H1 (cell line): ENCODE measurements at regions not wholly inside any gene's neighbourhood (a gene's known extent, or its start where the extent isn't known, plus 50 kb on each side); places are given as distances from the start of the nearest gene placed in this dataset.

Source experiments
- CTCF ChIA-PET: fragments of 300-600 bp; sonication (Branson Sonifier 250); formaldehyde crosslinking; loops from one replicate; lab custom pipeline; 2021; ENCODE audit not compliant: partially characterized antibody; lab: Charles Lee
- POLR2A ChIA-PET: fragments of 300-600 bp; sonication (Branson Sonifier 250); formaldehyde crosslinking; loops from one replicate; lab custom pipeline; 2021; ENCODE audit warnings: inconsistent platforms; ENCODE audit not compliant: partially characterized antibody; lab: Charles Lee
- DNase-seq, 2 experiments: peaks; one replicate each; pipeline versions ENCODE4 v3.0.0 to v3.0.0-alpha.2; 2010 to 2022; ENCODE audit warnings: low spot score in 2 of 2, low read depth in 1 of 2, mixed read lengths in 1 of 2
- FAIRE-seq: peaks from 2 replicates; lab custom pipeline; 2011; peaks lifted over from hg19 to GRCh38; lab: Jason Lieb, UNC
- H2AFZ ChIP-seq: 2 replicates; pipeline ENCODE4 v1.8.1; 2012; ENCODE audit warnings: low read length, inconsistent platforms
- H2AK5ac ChIP-seq: 2 replicates; pipeline ENCODE4 v1.6.1; 2013; ENCODE audit warnings: low read depth, low read length
- H2BK120ac ChIP-seq: replicated peaks from 2 replicates; pipeline ENCODE3; 2013; ENCODE audit warnings: low read depth, low read length, inconsistent platforms
- H2BK12ac ChIP-seq: 2 replicates; pipeline ENCODE4 v1.6.1; 2013; ENCODE audit warnings: low read depth, low read length
- H2BK15ac ChIP-seq: 2 replicates; pipeline ENCODE4 v1.6.1; 2013; ENCODE audit warnings: low read length
- H2BK20ac ChIP-seq: 2 replicates; pipeline ENCODE4 v1.6.1; 2013; ENCODE audit warnings: low read length
- H2BK5ac ChIP-seq: 2 replicates; pipeline ENCODE4 v1.6.1; 2013; ENCODE audit warnings: low read depth, low read length
- H3K14ac ChIP-seq: 2 replicates; pipeline ENCODE4 v1.6.1; 2013; ENCODE audit warnings: inconsistent platforms; ENCODE audit not compliant: insufficient read length
- H3K18ac ChIP-seq: 2 replicates; pipeline ENCODE4 v1.6.1; 2013; ENCODE audit warnings: low read length; ENCODE audit errors: extremely low read depth
- H3K23ac ChIP-seq: 2 replicates; pipeline ENCODE4 v1.6.1; 2013; ENCODE audit warnings: inconsistent platforms; ENCODE audit not compliant: insufficient read length
- H3K23me2 ChIP-seq: 2 replicates; pipeline ENCODE4 v1.6.1; 2013; ENCODE audit warnings: low read depth, low read length
- H3K27ac ChIP-seq: 2 replicates; pipeline ENCODE4 v1.6.1; 2011; ENCODE audit warnings: low read depth, low read length, inconsistent platforms
- H3K27me3 ChIP-seq, 4 experiments: replicated peaks in 1 of 4; 1 replicate in 1 of 4; 2 replicates in 3 of 4; pipeline versions ENCODE4 v1.6.1 to v1.8.1; 2011 to 2013; ENCODE audit warnings: low read length in 3 of 4, mild to moderate bottlenecking in 3 of 4, inconsistent platforms in 2 of 4, mixed read lengths in 2 of 4, moderate library complexity in 1 of 4; ENCODE audit not compliant: control insufficient read depth in 3 of 4, insufficient read depth in 3 of 4; ENCODE audit errors: extremely low read depth in 1 of 4
- H3K36me3 ChIP-seq, 4 experiments: 2 replicates each; pipeline versions ENCODE4 v1.6.1 to v1.8.1; 2011 to 2013; ENCODE audit warnings: mild to moderate bottlenecking in 4 of 4, low read length in 3 of 4, moderate library complexity in 2 of 4, control low read depth in 1 of 4, inconsistent platforms in 1 of 4; ENCODE audit not compliant: insufficient read depth in 4 of 4, control insufficient read depth in 2 of 4
- H3K4ac ChIP-seq: replicated peaks from 2 replicates; pipeline ENCODE3; 2013; ENCODE audit warnings: low read length, low read depth, mixed read lengths, inconsistent platforms; ENCODE audit not compliant: insufficient read length
- H3K4me1 ChIP-seq, 4 experiments: replicated peaks in 1 of 4; 1 replicate in 1 of 4; 2 replicates in 3 of 4; pipeline versions ENCODE4 v1.6.1 to v1.8.1; 2011 to 2013; ENCODE audit warnings: low read length in 3 of 4, inconsistent platforms in 2 of 4, mixed read lengths in 1 of 4; ENCODE audit not compliant: insufficient read depth in 4 of 4, control insufficient read depth in 3 of 4
- H3K4me2 ChIP-seq, 2 experiments: 2 replicates each; pipeline versions ENCODE4 v1.6.1 to v1.8.1; 2011 to 2013; ENCODE audit warnings: low read depth in 2 of 2, low read length in 2 of 2, control low read depth in 1 of 2, inconsistent platforms in 1 of 2, mild to moderate bottlenecking in 1 of 2; ENCODE audit not compliant: insufficient read depth in 1 of 2
- H3K4me3 ChIP-seq, 4 experiments: fragments of 200-600, 300-600 bp in 1 of 4; sonication (generic), shearing (Covaris generic), sonication (Bioruptor Twin) in 1 of 4; 2 replicates each; pipeline versions ENCODE4 v1.5.1 to v1.8.1; 2011 to 2016; ENCODE audit warnings: low read length in 4 of 4, low read depth in 3 of 4, control low read depth in 2 of 4, inconsistent platforms in 2 of 4, mild to moderate bottlenecking in 2 of 4, mixed read lengths in 1 of 4, moderate library complexity in 1 of 4; ENCODE audit not compliant: insufficient read depth in 2 of 4; ENCODE audit errors: extremely low read depth in 1 of 4
- H3K56ac ChIP-seq: replicated peaks from 2 replicates; pipeline ENCODE3; 2013; ENCODE audit warnings: low read depth, mild to moderate bottlenecking, mixed read lengths, low read length, inconsistent platforms; ENCODE audit not compliant: insufficient read length
- H3K79me1 ChIP-seq: 2 replicates; pipeline ENCODE4 v1.6.1; 2013; ENCODE audit warnings: low read depth, low read length, control low read depth
- H3K79me2 ChIP-seq, 2 experiments: 2 replicates each; pipeline versions ENCODE4 v1.6.1 to v1.8.1; 2012 to 2013; ENCODE audit warnings: low read length in 2 of 2, mild to moderate bottlenecking in 2 of 2, inconsistent platforms in 1 of 2; ENCODE audit not compliant: insufficient read depth in 2 of 2, control insufficient read depth in 1 of 2
- H3K9ac ChIP-seq, 4 experiments: replicated peaks in 1 of 4; 1 replicate in 1 of 4; 2 replicates in 3 of 4; pipeline versions ENCODE4 v1.6.1 to v1.8.1; 2011 to 2013; ENCODE audit warnings: low read depth in 3 of 4, low read length in 3 of 4, control low read depth in 2 of 4, mild to moderate bottlenecking in 2 of 4, moderate library complexity in 2 of 4, inconsistent platforms in 1 of 4; ENCODE audit errors: extremely low read depth in 1 of 4
- H3K9me3 ChIP-seq, 2 experiments: 2 replicates each; pipeline versions ENCODE4 v1.6.1 to v1.8.1; 2012 to 2013; ENCODE audit warnings: mild to moderate bottlenecking in 2 of 2, moderate library complexity in 2 of 2, control low read depth in 1 of 2, inconsistent platforms in 1 of 2, low read depth in 1 of 2, low read length in 1 of 2, mixed read lengths in 1 of 2; ENCODE audit not compliant: insufficient read depth in 2 of 2
- H4K20me1 ChIP-seq, 2 experiments: replicated peaks in 1 of 2; 2 replicates each; pipeline versions ENCODE3 to v1.8.1; 2011 to 2013; ENCODE audit warnings: inconsistent platforms in 2 of 2, low read length in 2 of 2, mild to moderate bottlenecking in 1 of 2; ENCODE audit not compliant: insufficient read depth in 2 of 2, control insufficient read depth in 1 of 2
- H4K5ac ChIP-seq: 2 replicates; pipeline ENCODE4 v1.6.1; 2013; ENCODE audit warnings: low read length, low read depth, mixed read lengths, inconsistent platforms; ENCODE audit not compliant: insufficient read length
- H4K8ac ChIP-seq: 2 replicates; pipeline ENCODE4 v1.8.0; 2013; ENCODE audit warnings: mild to moderate bottlenecking, moderate library complexity, low read length, inconsistent platforms; ENCODE audit not compliant: insufficient read depth; ENCODE audit errors: extremely low read depth
- H4K91ac ChIP-seq: replicated peaks from 2 replicates; pipeline ENCODE3; 2013; ENCODE audit warnings: low read length, mixed read lengths, inconsistent platforms; ENCODE audit not compliant: insufficient read length
- EZH2 ChIP-seq: fragments of 200-600 bp; sonication (generic); IDR thresholded peaks from 2 replicates; pipeline ENCODE4 v1.7.1; 2012; ENCODE audit warnings: low read depth, mild to moderate bottlenecking, moderate library complexity, low read length, inconsistent platforms; ENCODE audit not compliant: severe bottlenecking
- KDM5A ChIP-seq: fragments of 200-600 bp; IDR thresholded peaks from 2 replicates; pipeline ENCODE4 v1.7.1; 2012; ENCODE audit warnings: mild to moderate bottlenecking, low read length, inconsistent platforms, mixed read lengths
- PHF8 ChIP-seq: fragments of 200-600 bp; sonication (generic); conservative IDR thresholded peaks from 2 replicates; pipeline ENCODE4 v1.7.1; 2012; ENCODE audit warnings: low read depth, mild to moderate bottlenecking, inconsistent platforms, low read length, moderate library complexity
- POLR2A ChIP-seq, 2 experiments: IDR thresholded peaks; 1 replicate in 1 of 2; 2 replicates in 1 of 2; pipeline ENCODE4 v1.6.1; 2011; ENCODE audit warnings: low read depth in 2 of 2, low read length in 2 of 2, mild to moderate bottlenecking in 2 of 2; ENCODE audit errors: control extremely low read depth in 1 of 2
- RBBP5 ChIP-seq: IDR thresholded peaks from 2 replicates; pipeline ENCODE4 v1.7.1; 2012; ENCODE audit warnings: low read depth, mild to moderate bottlenecking, inconsistent platforms, low read length, moderate library complexity, borderline replicate concordance
- TAF7 ChIP-seq: optimal IDR thresholded peaks from 2 replicates; pipeline ENCODE3; 2011; ENCODE audit warnings: low read depth, mild to moderate bottlenecking, inconsistent platforms, low read length, moderate library complexity, borderline replicate concordance
- YY1 ChIP-seq: IDR thresholded peaks from 2 replicates; pipeline ENCODE4 v1.6.1; 2011; ENCODE audit warnings: low read depth, mild to moderate bottlenecking, low read length

DNA sequence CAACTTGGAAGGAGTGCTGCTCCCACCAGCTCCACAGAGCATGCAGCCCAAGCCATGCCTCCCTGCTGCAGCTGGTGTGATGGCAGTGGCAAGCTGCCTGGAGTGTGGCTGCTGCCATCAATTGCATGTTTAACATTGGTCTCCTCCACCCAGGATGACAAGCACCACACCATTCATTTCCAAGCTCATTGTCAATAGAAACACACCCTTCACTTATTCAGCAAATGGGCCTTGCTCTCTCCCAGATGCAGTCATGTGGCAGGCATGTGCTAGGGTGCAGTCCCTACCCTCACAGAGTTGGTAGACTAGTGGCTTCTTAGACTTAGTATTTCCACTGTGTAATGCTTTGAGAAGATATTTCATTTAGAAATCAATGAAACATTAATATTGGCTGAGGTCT lies 70.8 kb upstream of the FGF14 start:
- Histone ChIP-seq H3K4me2 (no peak overlapping the region), H3K14ac (no peak overlapping the region), H2BK15ac (no peak overlapping the region), H4K20me1 (no peaks in the 10 kb centered on the region), H3K4me3 (no peak overlapping the region), H3K79me2 (no peaks in the 10 kb centered on the region), H2BK5ac (no peak overlapping the region), H3K79me1 (no peaks in the 10 kb centered on the region), H3K4ac (no peak overlapping the region), H2AK5ac (no peak overlapping the region), H3K23me2 (no peaks in the 10 kb centered on the region), H3K56ac (no peak overlapping the region), H4K91ac (no peak overlapping the region), H4K5ac (no peak overlapping the region), H2BK12ac (no peak overlapping the region), H4K8ac (peak overlapping the region; percentile 51; the same call in 1 of the 2 replicates), H2BK20ac (no peak overlapping the region), H3K9ac (no peak overlapping the region), H3K36me3 (no peaks in the 10 kb centered on the region), H3K27me3 (peaks cover 0 to 1% (median 0%) of the 10 kb centered on the region in 4 experiments; a peak in 1 of 7 replicates), H3K9me3 (no peaks in the 10 kb centered on the region), H3K27ac (no peak overlapping the region), H2BK120ac (no peak overlapping the region), H3K23ac (no peak overlapping the region), H2AFZ (no peak overlapping the region), H3K4me1 (no peaks in the 10 kb centered on the region), H3K18ac (no peak overlapping the region)
- FAIRE-seq (no peak), DNase-seq (no peak)
- ChIA-PET CTCF (interaction anchor here (0.7 kb wide), 1 partner anchor 83 kb away, joined by 3 read pairs; no protein-coding TSS in a partner anchor), POLR2A (no interaction called here)
- no peak for TF ChIP-seq YY1
- no peak for TF ChIP-seq POLR2A (IDR thresholded peaks at IDR 0.05; ENCODE audit: control extremely low read depth in 1 of 2, low read depth in 2 of 2, low read length in 2 of 2)
- TF ChIP-seq KDM5A: no peak
- no peak for TF ChIP-seq RBBP5
- TF ChIP-seq PHF8: no peak
- TF ChIP-seq EZH2: no peak
- no peak for TF ChIP-seq TAF7
